ENCODE measurements at regions not wholly inside any gene's neighbourhood (a gene's known extent, or its start where the extent isn't known, plus 50 kb on each side); places are given as distances from the start of the nearest gene placed in this dataset.

- Mint-ChIP-seq H3K9me3 (no peaks in the 10 kb centered on the region), H3K4me3 (no peak overlapping the region), H3K27ac (no peak overlapping the region), H3K36me3 (no peaks in the 10 kb centered on the region), H3K4me1 (no peaks in the 10 kb centered on the region), H3K27me3 (peaks cover 3% of the 10 kb centered on the region)
- CTCF ChIA-PET: no interaction called here
- no peak for DNase-seq
These were observed 135.7 kb downstream of the AASDH start for GRCh38 chr4:56251556-56251955.

GRCh38 chr4:56250776-56251175, 136.5 kb downstream of the AASDH start:
- Mint-ChIP-seq H3K27me3 (peaks cover 8% of the 10 kb centered on the region), H3K4me3 (no peak overlapping the region), H3K36me3 (no peaks in the 10 kb centered on the region), H3K27ac (no peak overlapping the region), H3K9me3 (no peaks in the 10 kb centered on the region), H3K4me1 (no peaks in the 10 kb centered on the region)
- no peak for DNase-seq
- CTCF ChIA-PET: no interaction called here

- Mint-ChIP-seq H3K9me3 (no peaks in the 10 kb centered on the region), H3K27me3 (peaks cover 9% of the 10 kb centered on the region), H3K4me1 (no peaks in the 10 kb centered on the region), H3K27ac (no peak overlapping the region), H3K36me3 (no peaks in the 10 kb centered on the region), H3K4me3 (no peak overlapping the region)
- CTCF ChIA-PET: no interaction called here
- no peak for DNase-seq
These were observed 139.6 kb downstream of the AASDH start for GRCh38 chr4:56247646-56248045.

GRCh38 chr4:56246233-56246610, 141.1 kb downstream of the AASDH start:
- CTCF ChIA-PET: no interaction called here
- Mint-ChIP-seq H3K4me1 (no peaks in the 10 kb centered on the region), H3K9me3 (no peaks in the 10 kb centered on the region), H3K4me3 (no peak overlapping the region), H3K27me3 (peaks cover 9% of the 10 kb centered on the region), H3K36me3 (no peaks in the 10 kb centered on the region), H3K27ac (no peak overlapping the region)
- DNase-seq: no peak

GRCh38 chr4:56245547-56246232, 141.6 kb downstream of the AASDH start:
- CTCF ChIA-PET: no interaction called here
- Mint-ChIP-seq H3K4me3 (no peak overlapping the region), H3K9me3 (no peaks in the 10 kb centered on the region), H3K4me1 (no peaks in the 10 kb centered on the region), H3K27ac (no peak overlapping the region), H3K36me3 (no peaks in the 10 kb centered on the region), H3K27me3 (peaks cover 9% of the 10 kb centered on the region)
- no peak for DNase-seq

GRCh38 chr4:56244681-56245080, 142.6 kb downstream of the AASDH start:
- no peaks in the 10 kb centered on the region for H3K4me1 Mint-ChIP-seq
- H3K36me3 Mint-ChIP-seq: no peaks in the 10 kb centered on the region
- no peak for DNase-seq
- CTCF ChIA-PET: no interaction called here
- peaks cover 9% of the 10 kb centered on the region for H3K27me3 Mint-ChIP-seq
- H3K27ac Mint-ChIP-seq: no peak overlapping the region
- H3K9me3 Mint-ChIP-seq: no peaks in the 10 kb centered on the region
- H3K4me3 Mint-ChIP-seq: no peak overlapping the region

GRCh38 chr4:56243107-56243506, 144.2 kb downstream of the AASDH start:
- Mint-ChIP-seq H3K36me3 (no peaks in the 10 kb centered on the region), H3K27ac (no peak overlapping the region), H3K27me3 (peaks cover 9% of the 10 kb centered on the region), H3K4me3 (no peak overlapping the region), H3K4me1 (no peaks in the 10 kb centered on the region), H3K9me3 (no peaks in the 10 kb centered on the region)
- CTCF ChIA-PET: no interaction called here
- no peak for DNase-seq

GRCh38 chr4:56241500-56241899, 145.8 kb downstream of the AASDH start:
- H3K27me3 Mint-ChIP-seq: peaks cover 9% of the 10 kb centered on the region
- H3K27ac Mint-ChIP-seq: no peak overlapping the region

GRCh38 chr4:56240554-56241174, 146.6 kb downstream of the AASDH start:
- Mint-ChIP-seq H3K27me3 (peaks cover 11% of the 10 kb centered on the region), H3K27ac (no peak overlapping the region), H3K4me1 (no peaks in the 10 kb centered on the region), H3K9me3 (no peaks in the 10 kb centered on the region), H3K36me3 (no peaks in the 10 kb centered on the region), H3K4me3 (no peak overlapping the region)
- no peak for DNase-seq
- CTCF ChIA-PET: no interaction called here

More at GRCh38 chr4:56241500-56241899, 145.8 kb downstream of the AASDH start:
- H3K4me3 Mint-ChIP-seq: no peak overlapping the region
- no peaks in the 10 kb centered on the region for H3K9me3 Mint-ChIP-seq
- CTCF ChIA-PET: no interaction called here
- DNase-seq: no peak
- no peaks in the 10 kb centered on the region for H3K36me3 Mint-ChIP-seq
- no peaks in the 10 kb centered on the region for H3K4me1 Mint-ChIP-seq

- CTCF ChIA-PET: no interaction called here
- no peak for DNase-seq
- Mint-ChIP-seq H3K27ac (no peak overlapping the region), H3K4me3 (no peak overlapping the region), H3K4me1 (no peaks in the 10 kb centered on the region), H3K9me3 (no peaks in the 10 kb centered on the region), H3K27me3 (peaks cover 11% of the 10 kb centered on the region), H3K36me3 (no peaks in the 10 kb centered on the region)
These were observed 149.0 kb downstream of the AASDH start for GRCh38 chr4:56238251-56238650.

- no peak overlapping the region for H3K27ac Mint-ChIP-seq
- no peak overlapping the region for H3K4me3 Mint-ChIP-seq
- CTCF ChIA-PET: no interaction called here
- no peak for DNase-seq
- peaks cover 7% of the 10 kb centered on the region for H3K27me3 Mint-ChIP-seq
- H3K9me3 Mint-ChIP-seq: no peaks in the 10 kb centered on the region
- no peaks in the 10 kb centered on the region for H3K36me3 Mint-ChIP-seq
- no peaks in the 10 kb centered on the region for H3K4me1 Mint-ChIP-seq
These were observed 151.6 kb downstream of the AASDH start for GRCh38 chr4:56235725-56236124.

- Mint-ChIP-seq H3K36me3 (no peaks in the 10 kb centered on the region), H3K4me3 (no peak overlapping the region), H3K27ac (no peak overlapping the region), H3K27me3 (peaks cover 7% of the 10 kb centered on the region), H3K9me3 (no peaks in the 10 kb centered on the region), H3K4me1 (peaks cover 3% of the 10 kb centered on the region)
- DNase-seq: no peak
- CTCF ChIA-PET: no interaction called here
These were observed 152.3 kb downstream of the AASDH start for GRCh38 chr4:56235011-56235410.

- H3K4me1 Mint-ChIP-seq: peaks cover 5% of the 10 kb centered on the region
- CTCF ChIA-PET: no interaction called here
- H3K4me3 Mint-ChIP-seq: no peak overlapping the region
- H3K27me3 Mint-ChIP-seq: peaks cover 7% of the 10 kb centered on the region
- no peak for DNase-seq
- no peak overlapping the region for H3K27ac Mint-ChIP-seq
- no peaks in the 10 kb centered on the region for H3K36me3 Mint-ChIP-seq
- H3K9me3 Mint-ChIP-seq: no peaks in the 10 kb centered on the region
These were observed 153.2 kb downstream of the AASDH start for GRCh38 chr4:56234098-56234497.

- Mint-ChIP-seq H3K9me3 (no peaks in the 10 kb centered on the region), H3K36me3 (no peaks in the 10 kb centered on the region), H3K4me1 (peaks cover 5% of the 10 kb centered on the region), H3K27ac (no peak overlapping the region), H3K27me3 (peaks cover 10% of the 10 kb centered on the region), H3K4me3 (no peak overlapping the region)
- no peak for DNase-seq
- CTCF ChIA-PET: no interaction called here
These were observed 155.9 kb downstream of the AASDH start for GRCh38 chr4:56231410-56231809.

GRCh38 chr4:56229947-56230346, 157.3 kb downstream of the AASDH start:
- CTCF ChIA-PET: no interaction called here
- no peaks in the 10 kb centered on the region for H3K36me3 Mint-ChIP-seq
- H3K27me3 Mint-ChIP-seq: peaks cover 4% of the 10 kb centered on the region

More at GRCh38 chr4:56229947-56230346, 157.3 kb downstream of the AASDH start:
- Mint-ChIP-seq H3K4me1 (peaks cover 5% of the 10 kb centered on the region), H3K4me3 (no peak overlapping the region), H3K27ac (no peak overlapping the region), H3K9me3 (no peaks in the 10 kb centered on the region)
- no peak for DNase-seq

Data from activated naive CD4-positive, alpha-beta T cell treated with anti-CD3 and anti-CD28 coated beads, Interleukin-2, amount 10 ng/mL, durations not matched to agents 7 days and 5 days (primary cell).